Skeletal muscle tissue (tissue), 3 donors: ENCODE measurements at regions not wholly inside any gene's neighbourhood (a gene's known extent, or its start where the extent isn't known, plus 50 kb on each side); places are given as distances from the start of the nearest gene placed in this dataset.

ENCODE experiments used
- H3K27ac ChIP-seq: one replicate; pipeline ENCODE4 v1.7.0; 2013; ENCODE audit warnings: mild to moderate bottlenecking, low read depth, low read length, inconsistent platforms
- H3K27me3 ChIP-seq, 3 donors: one replicate each; pipeline ENCODE4 v1.7.0; 2013; ENCODE audit warnings: low read length in 3 of 3; ENCODE audit not compliant: control insufficient read depth in 3 of 3, insufficient read depth in 3 of 3
- H3K36me3 ChIP-seq, 3 donors: one replicate each; pipeline ENCODE4 v1.7.0; 2013; ENCODE audit warnings: low read length in 3 of 3; ENCODE audit not compliant: control insufficient read depth in 3 of 3, insufficient read depth in 3 of 3
- H3K4me1 ChIP-seq, 3 donors: one replicate each; pipeline ENCODE4 v1.7.0; 2013; ENCODE audit warnings: low read length in 3 of 3, mild to moderate bottlenecking in 3 of 3; ENCODE audit not compliant: control insufficient read depth in 3 of 3, insufficient read depth in 3 of 3
- H3K4me3 ChIP-seq, 3 donors: one replicate each; pipeline ENCODE4 v1.7.0; 2013; ENCODE audit warnings: low read length in 3 of 3
- H3K9ac ChIP-seq, 3 donors: one replicate each; pipeline ENCODE4 v1.7.0; 2013; ENCODE audit warnings: low read length in 3 of 3, mild to moderate bottlenecking in 3 of 3, moderate library complexity in 2 of 3, low read depth in 1 of 3
- H3K9me3 ChIP-seq, 3 donors: one replicate each; pipeline ENCODE4 v1.7.0; 2013; ENCODE audit warnings: low read length in 3 of 3; ENCODE audit not compliant: control insufficient read depth in 3 of 3
- donor health status: Osteomylitis.

GRCh38 chr2:198456418-198456817 lies 652.0 kb downstream of the PLCL1 start:
- Histone ChIP-seq H3K4me3 (no peak overlapping the region), H3K27me3 (no peaks in the 10 kb centered on the region), H3K27ac (no peak overlapping the region), H3K36me3 (no peaks in the 10 kb centered on the region), H3K4me1 (no peaks in the 10 kb centered on the region), H3K9me3 (no peaks in the 10 kb centered on the region), H3K9ac (no peak overlapping the region)

GRCh38 chr2:198453866-198454265 lies 649.5 kb downstream of the PLCL1 start:
- H3K27ac ChIP-seq: no peak overlapping the region
- no peaks in the 10 kb centered on the region for H3K4me1 ChIP-seq
- no peaks in the 10 kb centered on the region for H3K36me3 ChIP-seq
- H3K9me3 ChIP-seq: no peaks in the 10 kb centered on the region
- no peak overlapping the region for H3K9ac ChIP-seq
- H3K27me3 ChIP-seq: no peaks in the 10 kb centered on the region
- no peak overlapping the region for H3K4me3 ChIP-seq

GRCh38 chr2:198452327-198452726 lies 647.9 kb downstream of the PLCL1 start:
- Histone ChIP-seq H3K4me1 (no peaks in the 10 kb centered on the region), H3K9me3 (no peaks in the 10 kb centered on the region), H3K4me3 (no peak overlapping the region), H3K27me3 (no peaks in the 10 kb centered on the region), H3K9ac (no peak overlapping the region), H3K27ac (no peak overlapping the region), H3K36me3 (no peaks in the 10 kb centered on the region)

GRCh38 chr2:198448789-198449188 lies 644.4 kb downstream of the PLCL1 start:
- H3K36me3 ChIP-seq: no peaks in the 10 kb centered on the region
- no peaks in the 10 kb centered on the region for H3K27me3 ChIP-seq
- H3K9ac ChIP-seq: no peak overlapping the region
- H3K4me1 ChIP-seq: no peaks in the 10 kb centered on the region
- H3K4me3 ChIP-seq: no peak overlapping the region
- H3K27ac ChIP-seq: no peak overlapping the region
- H3K9me3 ChIP-seq: no peaks in the 10 kb centered on the region

GRCh38 chr2:198444800-198445287 lies 640.5 kb downstream of the PLCL1 start:
- Histone ChIP-seq H3K27ac (no peak overlapping the region), H3K9me3 (no peaks in the 10 kb centered on the region), H3K4me1 (no peaks in the 10 kb centered on the region), H3K4me3 (no peak overlapping the region), H3K27me3 (no peaks in the 10 kb centered on the region), H3K9ac (no peak overlapping the region), H3K36me3 (no peaks in the 10 kb centered on the region)

GRCh38 chr2:198441901-198442300 lies 637.5 kb downstream of the PLCL1 start:
- Histone ChIP-seq H3K27me3 (no peaks in the 10 kb centered on the region), H3K4me1 (no peaks in the 10 kb centered on the region), H3K9ac (no peak overlapping the region), H3K4me3 (no peak overlapping the region), H3K27ac (no peak overlapping the region), H3K9me3 (no peaks in the 10 kb centered on the region), H3K36me3 (no peaks in the 10 kb centered on the region)

GRCh38 chr2:198441246-198441645 lies 636.9 kb downstream of the PLCL1 start:
- Histone ChIP-seq H3K36me3 (no peaks in the 10 kb centered on the region), H3K27me3 (no peaks in the 10 kb centered on the region), H3K4me3 (no peak overlapping the region), H3K27ac (no peak overlapping the region), H3K9me3 (no peaks in the 10 kb centered on the region), H3K9ac (no peak overlapping the region), H3K4me1 (no peaks in the 10 kb centered on the region)

- no peaks in the 10 kb centered on the region for H3K27me3 ChIP-seq
- H3K36me3 ChIP-seq: no peaks in the 10 kb centered on the region
- no peaks in the 10 kb centered on the region for H3K9me3 ChIP-seq
- H3K27ac ChIP-seq: no peak overlapping the region
- H3K4me1 ChIP-seq: no peaks in the 10 kb centered on the region
- H3K4me3 ChIP-seq: no peak overlapping the region
- no peak overlapping the region for H3K9ac ChIP-seq
Measured at GRCh38 chr2:198440833-198441232, 636.4 kb downstream of the PLCL1 start.

- Histone ChIP-seq H3K9me3 (no peaks in the 10 kb centered on the region), H3K27ac (no peak overlapping the region), H3K27me3 (no peaks in the 10 kb centered on the region), H3K36me3 (no peaks in the 10 kb centered on the region), H3K9ac (no peak overlapping the region), H3K4me1 (no peaks in the 10 kb centered on the region), H3K4me3 (no peak overlapping the region)
Measured at GRCh38 chr2:198438331-198438730, 633.9 kb downstream of the PLCL1 start.

GRCh38 chr2:198424112-198424511 lies 619.7 kb downstream of the PLCL1 start:
- Histone ChIP-seq H3K27ac (no peak overlapping the region), H3K4me1 (no peaks in the 10 kb centered on the region), H3K36me3 (no peaks in the 10 kb centered on the region), H3K4me3 (no peak overlapping the region), H3K9ac (no peak overlapping the region), H3K27me3 (no peaks in the 10 kb centered on the region), H3K9me3 (no peaks in the 10 kb centered on the region)

- no peaks in the 10 kb centered on the region for H3K4me1 ChIP-seq
- H3K9ac ChIP-seq: no peak overlapping the region
- H3K4me3 ChIP-seq: no peak overlapping the region
- H3K36me3 ChIP-seq: no peaks in the 10 kb centered on the region
- H3K9me3 ChIP-seq: no peaks in the 10 kb centered on the region
- no peaks in the 10 kb centered on the region for H3K27me3 ChIP-seq
- H3K27ac ChIP-seq: no peak overlapping the region
Measured at GRCh38 chr2:198417836-198418235, 613.4 kb downstream of the PLCL1 start.
